Adrenal gland (tissue), 9 donors: ENCODE measurements at regions not wholly inside any gene's neighbourhood (a gene's known extent, or its start where the extent isn't known, plus 50 kb on each side); places are given as distances from the start of the nearest gene placed in this dataset.

Experiments
- DNase-seq, 7 donors: peaks; one replicate each; pipeline ENCODE4 v3.0.0-alpha.2; 2019 to 2020
- H3K27ac ChIP-seq, 5 donors: fragments of 200-600 bp; sonication (generic) in 4 of 5; 1 replicate in 3 of 5; 2 replicates in 2 of 5; pipeline versions ENCODE4 v1.5.1 to v1.8.0; 2016 to 2020; ENCODE audit warnings: mild to moderate bottlenecking in 1 of 5
- H3K27me3 ChIP-seq: fragments of 200-600 bp; 2 replicates; pipeline ENCODE4 v1.8.0; 2021
- H3K36me3 ChIP-seq, 2 donors: fragments of 200-600 bp; replicated peaks in 1 of 2; 1 replicate in 1 of 2; 2 replicates in 1 of 2; pipeline versions ENCODE4 v1.5.1 to v1.8.0; 2018 to 2022
- H3K4me1 ChIP-seq, 2 donors: fragments of 200-600 bp; replicated peaks in 1 of 2; 1 replicate in 1 of 2; 2 replicates in 1 of 2; pipeline versions ENCODE4 v1.5.1 to v1.8.0; 2018 to 2021
- H3K4me3 ChIP-seq, 4 donors: fragments of 200-600 bp; sonication (generic) in 3 of 4; one replicate each; pipeline ENCODE4 v1.5.1; 2016 to 2018
- H3K9me3 ChIP-seq, 3 donors: fragments of 200-600 bp; sonication (generic) in 1 of 3; replicated peaks in 1 of 3; 1 replicate in 2 of 3; 2 replicates in 1 of 3; pipeline versions ENCODE4 v1.5.1 to v1.8.0; 2016 to 2021
- POLR2A ChIP-seq, 2 donors: fragments of 450-650 bp; IDR thresholded peaks; one replicate each; pipeline ENCODE4 v1.6.1; 2017; ENCODE audit warnings: antibody characterized with exemption in 2 of 2, mild to moderate bottlenecking in 2 of 2, moderate library complexity in 1 of 2
- WGBS, 4 donors: extraction: QIAGEN DNeasy Blood & Tissue Kit in 2 of 4; methylation state at CpG; one replicate each; pipeline versions ENCODE4 v1.1.5 to v1.1.7; 2013 to 2017; 5-methylcytosine and 5-hydroxymethylcytosine counted together
- intact Hi-C, 2 donors: fragments of 100-400 bp; cut with DNase I; formaldehyde crosslinking; loops; one replicate each; pipeline versions ENCODE4 v1.14.1 to v1.15.0; 2022 to 2023
- TF ChIP-seq, protein P1 (sequence below), 6 experiments: fragments of 450-650 bp in 4 of 6; fragments of 200-600 bp in 2 of 6; sonication (generic) in 1 of 6; IDR thresholded peaks; 1 replicate in 5 of 6; 2 replicates in 1 of 6; pipeline versions ENCODE4 v1.5.1 to v1.8.0; 2016 to 2021; ENCODE audit warnings: antibody characterized with exemption in 6 of 6, mild to moderate bottlenecking in 2 of 6, moderate library complexity in 1 of 6
- donor health status: healthy with polysubstance abuse.
- donor health status: Bipolar disorder and iron deficiency.
- donor health status: DM: yes; HTN: yes; CAD: no.
- donor health status: DM: no; HTN: no; CAD: no.
- donor health status: DM: no; HTN: no; CAD: no.

GRCh38 chr10:128263891-128264688, 137.9 kb upstream of the MKI67 start:
- WGBS, 4 donors: 27 to 33% (median 30%) methylated on average over 13 of the region's 13 CpGs
- Histone ChIP-seq H3K9me3 (no peaks in the 10 kb centered on the region), H3K4me3 (no peak overlapping the region), H3K4me1 (no peaks in the 10 kb centered on the region), H3K27me3 (peaks cover 48% of the 10 kb centered on the region), H3K36me3 (no peaks in the 10 kb centered on the region), H3K27ac (no peak overlapping the region)
- intact Hi-C loops: loop anchor here in 1 of 2 donors (10.0 kb wide), 1 partner anchor 271 kb away; no protein-coding TSS in a partner anchor
- peak; percentile 53 to 84 (median 67) for DNase-seq
- TF ChIP-seq, protein P1, sequence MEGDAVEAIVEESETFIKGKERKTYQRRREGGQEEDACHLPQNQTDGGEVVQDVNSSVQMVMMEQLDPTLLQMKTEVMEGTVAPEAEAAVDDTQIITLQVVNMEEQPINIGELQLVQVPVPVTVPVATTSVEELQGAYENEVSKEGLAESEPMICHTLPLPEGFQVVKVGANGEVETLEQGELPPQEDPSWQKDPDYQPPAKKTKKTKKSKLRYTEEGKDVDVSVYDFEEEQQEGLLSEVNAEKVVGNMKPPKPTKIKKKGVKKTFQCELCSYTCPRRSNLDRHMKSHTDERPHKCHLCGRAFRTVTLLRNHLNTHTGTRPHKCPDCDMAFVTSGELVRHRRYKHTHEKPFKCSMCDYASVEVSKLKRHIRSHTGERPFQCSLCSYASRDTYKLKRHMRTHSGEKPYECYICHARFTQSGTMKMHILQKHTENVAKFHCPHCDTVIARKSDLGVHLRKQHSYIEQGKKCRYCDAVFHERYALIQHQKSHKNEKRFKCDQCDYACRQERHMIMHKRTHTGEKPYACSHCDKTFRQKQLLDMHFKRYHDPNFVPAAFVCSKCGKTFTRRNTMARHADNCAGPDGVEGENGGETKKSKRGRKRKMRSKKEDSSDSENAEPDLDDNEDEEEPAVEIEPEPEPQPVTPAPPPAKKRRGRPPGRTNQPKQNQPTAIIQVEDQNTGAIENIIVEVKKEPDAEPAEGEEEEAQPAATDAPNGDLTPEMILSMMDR (IDR thresholded peaks at IDR 0.05): peak; percentile 16 to 62 (median 46)
- no peak for TF ChIP-seq POLR2A (IDR thresholded peaks at IDR 0.05)

GRCh38 chr10:128265596-128265995, 139.4 kb upstream of the MKI67 start:
- 13 to 26% (median 17%) methylated on average over 25 to 32 of the region's 32 CpGs for WGBS, 4 donors
- H3K4me1 ChIP-seq: no peaks in the 10 kb centered on the region
- DNase-seq: no peak
- TF ChIP-seq, protein P1 (IDR thresholded peaks at IDR 0.05): no peak
- TF ChIP-seq POLR2A (IDR thresholded peaks at IDR 0.05): no peak
- no peaks in the 10 kb centered on the region for H3K9me3 ChIP-seq
- no peak overlapping the region for H3K4me3 ChIP-seq
- H3K27ac ChIP-seq: no peak overlapping the region
- intact Hi-C loops: loop anchor here in 1 of 2 donors (10.0 kb wide), 1 partner anchor 269 kb away; no protein-coding TSS in a partner anchor
- peaks cover 48% of the 10 kb centered on the region for H3K27me3 ChIP-seq
- no peaks in the 10 kb centered on the region for H3K36me3 ChIP-seq

DNA sequence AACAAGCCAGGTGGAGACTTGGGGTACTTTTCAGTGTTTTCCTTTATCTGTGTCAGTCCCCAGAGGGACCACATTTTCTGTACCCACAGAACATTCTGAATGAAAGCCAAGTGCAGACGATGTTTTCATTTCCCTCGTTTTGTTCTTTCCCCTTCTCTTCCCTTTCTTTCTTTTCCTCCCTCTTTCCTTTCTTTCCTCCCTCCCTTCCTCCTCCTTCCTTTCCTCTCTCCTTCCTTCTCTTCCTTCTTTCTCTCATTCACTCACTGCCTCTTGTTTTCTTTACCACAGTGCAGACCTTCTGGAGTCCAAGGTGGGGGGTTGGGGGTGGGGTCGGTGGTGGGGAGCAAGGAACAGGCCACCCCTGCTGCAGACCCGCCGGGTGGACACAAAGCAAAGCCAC, 141.4 kb upstream of the MKI67 start:
- WGBS, 4 donors: 26 to 39% (median 38%) methylated on average over 5 of the region's 5 CpGs

More for the DNA sequence above, 141.4 kb upstream of the MKI67 start:
- no peak for DNase-seq
- H3K36me3 ChIP-seq: no peaks in the 10 kb centered on the region
- TF ChIP-seq POLR2A (IDR thresholded peaks at IDR 0.05): no peak
- TF ChIP-seq, protein P1 (IDR thresholded peaks at IDR 0.05): no peak
- H3K9me3 ChIP-seq: no peaks in the 10 kb centered on the region
- no peak overlapping the region for H3K27ac ChIP-seq
- intact Hi-C loops: loop anchor here in 1 of 2 donors (10.0 kb wide), 1 partner anchor 267 kb away; no protein-coding TSS in a partner anchor
- H3K27me3 ChIP-seq: peaks cover 48% of the 10 kb centered on the region
- H3K4me3 ChIP-seq: no peak overlapping the region
- H3K4me1 ChIP-seq: no peaks in the 10 kb centered on the region
